Endothelial cell of umbilical vein (primary cell): ENCODE measurements at regions not wholly inside any gene's neighbourhood (a gene's known extent, or its start where the extent isn't known, plus 50 kb on each side); places are given as distances from the start of the nearest gene placed in this dataset.

ENCODE experiments used
- BruUV-seq: library from RNA; stranded (reverse); fragments of 400-500 nt; replicated peaks from 2 replicates; lab custom pipeline; 2021; lab: Mats Ljungman, UMichigan
- CTCF ChIA-PET: fragments of 300-600, 350-600 bp; sonication (Branson Sonifier 250); formaldehyde crosslinking; loops from one replicate; lab custom pipeline; 2021; ENCODE audit warnings: antibody characterized with exemption, inconsistent platforms; lab: Charles Lee
- POLR2A ChIA-PET: fragments of 300-600, 350-600 bp; sonication (Branson Sonifier 250); formaldehyde crosslinking; loops from one replicate; lab custom pipeline; 2021; ENCODE audit warnings: antibody characterized with exemption, inconsistent platforms; lab: Charles Lee
- DNase-seq: peaks from one replicate; pipeline ENCODE4 v3.0.0-alpha.2; 2011; ENCODE audit warnings: low read depth, low spot score
- FAIRE-seq: peaks from 2 replicates; lab custom pipeline; 2011; peaks lifted over from hg19 to GRCh38; lab: Jason Lieb, UNC
- H2AFZ ChIP-seq: 2 replicates; pipeline ENCODE4 v1.6.0; 2012; ENCODE audit warnings: low read depth, low read length, control low read depth, inconsistent platforms
- H3K27ac ChIP-seq: 2 replicates; pipeline ENCODE4 v1.5.1; 2011; ENCODE audit warnings: low read depth, mild to moderate bottlenecking, control low read depth, low read length, moderate library complexity; ENCODE audit not compliant: insufficient read depth
- H3K27me3 ChIP-seq, 2 experiments: 2 replicates each; pipeline versions ENCODE4 v1.6.0 to v1.6.1; 2011; ENCODE audit warnings: low read length in 2 of 2, mixed read lengths in 1 of 2; ENCODE audit not compliant: control insufficient read depth in 2 of 2, insufficient read depth in 2 of 2
- H3K36me3 ChIP-seq, 2 experiments: 2 replicates in 1 of 2; 3 replicates in 1 of 2; pipeline ENCODE4 v1.5.1; 2011; ENCODE audit warnings: low read length in 2 of 2, mild to moderate bottlenecking in 1 of 2, moderate library complexity in 1 of 2; ENCODE audit not compliant: control insufficient read depth in 2 of 2, insufficient read depth in 2 of 2; ENCODE audit errors: extremely low read depth in 1 of 2
- H3K4me1 ChIP-seq: 3 replicates; pipeline ENCODE4 v1.5.1; 2011; ENCODE audit warnings: mild to moderate bottlenecking, low read length; ENCODE audit not compliant: control insufficient read depth, insufficient read depth; ENCODE audit errors: extremely low read depth
- H3K4me2 ChIP-seq: 2 replicates; pipeline ENCODE4 v1.6.1; 2011; ENCODE audit warnings: low read length, control low read depth, mixed read lengths; ENCODE audit not compliant: insufficient read depth
- H3K4me3 ChIP-seq, 3 experiments: fragments of 200-600 bp in 1 of 3; sonication (generic), shearing (Covaris generic) in 1 of 3; replicated peaks in 1 of 3; 2 replicates each; pipeline ENCODE4 v1.5.1; 2011 to 2016; ENCODE audit warnings: control low read depth in 3 of 3, low read length in 3 of 3, mild to moderate bottlenecking in 2 of 3, inconsistent platforms in 1 of 3, low read depth in 1 of 3, moderate library complexity in 1 of 3; ENCODE audit not compliant: insufficient read depth in 1 of 3
- H3K79me2 ChIP-seq: 2 replicates; pipeline ENCODE4 v1.6.0; 2012; ENCODE audit warnings: low read length, inconsistent platforms; ENCODE audit not compliant: control insufficient read depth, insufficient read depth
- H3K9ac ChIP-seq: replicated peaks from 2 replicates; pipeline ENCODE3; 2011; ENCODE audit warnings: low read length, control low read depth; ENCODE audit not compliant: insufficient read depth; ENCODE audit errors: extremely low read depth
- H3K9me1 ChIP-seq: replicated peaks from 3 replicates; pipeline ENCODE4 v1.6.0; 2011; ENCODE audit warnings: mild to moderate bottlenecking, low read length; ENCODE audit not compliant: control insufficient read depth, insufficient read depth; ENCODE audit errors: extremely low read depth
- H3K9me3 ChIP-seq: replicated peaks from 2 replicates; pipeline ENCODE4 v1.5.1; 2012; ENCODE audit warnings: low read length, inconsistent platforms; ENCODE audit not compliant: control insufficient read depth, insufficient read depth
- H4K20me1 ChIP-seq: replicated peaks from 2 replicates; pipeline ENCODE3; 2011; ENCODE audit warnings: mild to moderate bottlenecking, low read length; ENCODE audit not compliant: control insufficient read depth, insufficient read depth; ENCODE audit errors: extremely low read depth
- CTCF ChIP-seq, 2 donors: IDR thresholded peaks; 1 replicate in 1 of 2; 2 replicates in 1 of 2; pipeline ENCODE4 v1.5.1; 2011; ENCODE audit warnings: low read length in 2 of 2, mild to moderate bottlenecking in 2 of 2, moderate library complexity in 2 of 2, control low read depth in 1 of 2, inconsistent platforms in 1 of 2, low read depth in 1 of 2; ENCODE audit not compliant: insufficient read depth in 1 of 2; ENCODE audit errors: extremely low read depth in 1 of 2
- EZH2 ChIP-seq: IDR thresholded peaks from 2 replicates; pipeline ENCODE4 v1.6.1; 2012; ENCODE audit warnings: borderline replicate concordance, low read depth, mild to moderate bottlenecking, moderate library complexity, low read length, inconsistent platforms; ENCODE audit not compliant: severe bottlenecking
- FOS ChIP-seq: IDR thresholded peaks from 2 replicates; pipeline ENCODE4 v1.6.1; 2011; ENCODE audit warnings: mild to moderate bottlenecking, low read length, moderate library complexity, borderline replicate concordance; ENCODE audit not compliant: insufficient read depth
- GATA2 ChIP-seq: IDR thresholded peaks from 2 replicates; pipeline ENCODE4 v1.7.0; 2011; ENCODE audit warnings: low read depth, mild to moderate bottlenecking, moderate library complexity, mixed read lengths, low read length; ENCODE audit not compliant: insufficient read length, insufficient read depth
- JUN ChIP-seq: IDR thresholded peaks from 2 replicates; pipeline ENCODE4 v1.6.1; 2011; ENCODE audit warnings: borderline replicate concordance, low read depth; ENCODE audit not compliant: insufficient read length, insufficient read depth
- MAX ChIP-seq: IDR thresholded peaks from 2 replicates; pipeline ENCODE4 v1.6.1; 2011; ENCODE audit not compliant: insufficient read depth, insufficient read length
- MYC ChIP-seq: IDR thresholded peaks from one replicate; pipeline ENCODE4 v1.6.1; 2011; ENCODE audit warnings: mild to moderate bottlenecking, low read depth, low read length
- POLR2A ChIP-seq: IDR thresholded peaks from 2 replicates; pipeline ENCODE4 v1.6.1; 2012; ENCODE audit warnings: low read depth, mild to moderate bottlenecking, control low read depth, low read length
- POLR2AphosphoS5 ChIP-seq: IDR thresholded peaks from 2 replicates; pipeline ENCODE4 v1.6.1; 2012; ENCODE audit warnings: low read depth, mild to moderate bottlenecking, control low read depth, low read length, moderate library complexity; ENCODE audit not compliant: insufficient read depth
- dilution Hi-C: fragments of 300-500 bp; cut with MboI; formaldehyde crosslinking; loops from one replicate; pipeline ENCODE4 v1.15.0; 2019; ENCODE audit warnings: low sequenced_read_pairs; ENCODE audit not compliant: extremely low pct_ligation_motif_present
- intact Hi-C: fragments of 100-400 bp; cut with micrococcal nuclease; formaldehyde crosslinking; loops from one replicate; pipeline ENCODE4 v1.10.0; 2022

GRCh38 chr12:20142956-20143355, 225.4 kb upstream of the PDE3A start:
- POLR2A ChIA-PET = no interaction called here
- Histone ChIP-seq H3K36me3 (no peaks in the 10 kb centered on the region), H3K27me3 (no peaks in the 10 kb centered on the region), H3K9me3 (no peaks in the 10 kb centered on the region), H3K4me3 (no peak overlapping the region), H3K4me1 (no peaks in the 10 kb centered on the region), H4K20me1 (no peaks in the 10 kb centered on the region), H3K9me1 (no peaks in the 10 kb centered on the region), H3K79me2 (no peaks in the 10 kb centered on the region), H3K9ac (no peak overlapping the region), H2AFZ (no peak overlapping the region), H3K4me2 (no peak overlapping the region), H3K27ac (no peak overlapping the region)
- no peak for FAIRE-seq
- dilution Hi-C loops (no loop called here), intact Hi-C loops (no loop called here)
- CTCF ChIA-PET = no interaction called here
- TF ChIP-seq EZH2 (no peak), CTCF (IDR thresholded peaks at IDR 0.05; ENCODE audit: extremely low read depth in 1 of 2, insufficient read depth in 1 of 2, low read depth in 1 of 2, low read length in 2 of 2) (peak in 1 of 2 donors; percentile 1), JUN (no peak), MAX (no peak)
- BruUV-seq = no TSS peak
- no peak for DNase-seq

- FAIRE-seq = no peak
- no peaks in the 10 kb centered on the region for H3K79me2 ChIP-seq
- no peak for DNase-seq
- dilution Hi-C loops = no loop called here
- H3K27ac ChIP-seq = no peak overlapping the region
- no peaks in the 10 kb centered on the region for H3K9me1 ChIP-seq
- no peaks in the 10 kb centered on the region for H3K4me1 ChIP-seq
- no peak overlapping the region for H3K9ac ChIP-seq
- H3K4me3 ChIP-seq = no peak overlapping the region
- H3K27me3 ChIP-seq = no peaks in the 10 kb centered on the region
- ChIA-PET CTCF (no interaction called here), POLR2A (no interaction called here)
- H3K4me2 ChIP-seq = no peak overlapping the region
- H2AFZ ChIP-seq = no peak overlapping the region
- intact Hi-C loops = no loop called here
- no peaks in the 10 kb centered on the region for H4K20me1 ChIP-seq
- BruUV-seq = no TSS peak
- no peak for TF ChIP-seq CTCF (IDR thresholded peaks at IDR 0.05; ENCODE audit: extremely low read depth in 1 of 2, insufficient read depth in 1 of 2, low read depth in 1 of 2, low read length in 2 of 2)
- no peak for TF ChIP-seq MAX
- TF ChIP-seq GATA2 = no peak
- no peak for TF ChIP-seq FOS
- TF ChIP-seq JUN = no peak
- no peak for TF ChIP-seq MYC
- no peak for TF ChIP-seq POLR2A
- no peak for TF ChIP-seq POLR2AphosphoS5
- TF ChIP-seq EZH2 = no peak
- H3K36me3 ChIP-seq = no peaks in the 10 kb centered on the region
- no peaks in the 10 kb centered on the region for H3K9me3 ChIP-seq
Observed at GRCh38 chr12:20144341-20144740, 224.0 kb upstream of the PDE3A start.
